HCEC 1CT (cell line): ENCODE measurements at regions not wholly inside any gene's neighbourhood (a gene's known extent, or its start where the extent isn't known, plus 50 kb on each side); places are given as distances from the start of the nearest gene placed in this dataset.

Source experiments
- DNase-seq: peaks from one replicate; pipeline ENCODE4 v3.0.0-alpha.2; 2017

DNA sequence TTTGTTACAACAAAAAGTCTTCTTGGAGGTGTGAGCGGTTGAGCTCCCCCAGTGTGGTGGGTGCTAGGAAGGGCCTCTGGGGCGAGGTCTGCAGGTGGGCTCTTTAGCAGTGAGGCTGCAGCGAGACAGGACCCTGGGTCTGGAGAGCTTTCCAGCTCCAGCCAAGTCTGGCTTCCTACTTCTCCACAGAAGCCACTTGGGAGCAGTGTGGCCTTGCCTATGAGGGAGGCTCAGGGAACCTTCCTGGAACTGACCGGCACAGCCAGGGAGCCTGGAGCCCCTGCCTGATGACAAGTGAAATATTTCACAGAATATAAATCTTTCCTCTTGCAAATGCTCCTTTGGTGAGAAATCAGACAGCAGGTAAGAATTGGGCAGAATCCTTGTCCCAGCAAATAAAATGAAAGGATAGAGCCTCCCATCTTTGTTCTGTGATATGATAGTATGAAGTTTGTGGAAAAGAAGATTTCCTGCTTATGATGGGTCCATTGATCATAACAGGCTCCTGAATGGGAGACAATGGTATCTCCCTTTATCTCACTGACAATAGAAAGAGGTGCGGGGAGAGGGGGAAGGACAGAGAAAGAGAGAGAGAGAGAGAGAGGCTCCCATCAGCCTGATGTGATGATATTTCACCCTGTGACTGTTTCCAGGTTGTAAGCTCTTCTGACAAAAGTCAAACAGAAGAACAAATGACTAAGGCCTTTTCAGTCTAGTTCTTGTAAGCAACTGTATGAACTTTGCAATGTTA lies 289.8 kb upstream of the SPRED2 start:
- DNase-seq, result no peak

- DNase-seq, result no peak
Measured at GRCh38 chr2:65716698-65717097, 284.3 kb upstream of the SPRED2 start.

DNA sequence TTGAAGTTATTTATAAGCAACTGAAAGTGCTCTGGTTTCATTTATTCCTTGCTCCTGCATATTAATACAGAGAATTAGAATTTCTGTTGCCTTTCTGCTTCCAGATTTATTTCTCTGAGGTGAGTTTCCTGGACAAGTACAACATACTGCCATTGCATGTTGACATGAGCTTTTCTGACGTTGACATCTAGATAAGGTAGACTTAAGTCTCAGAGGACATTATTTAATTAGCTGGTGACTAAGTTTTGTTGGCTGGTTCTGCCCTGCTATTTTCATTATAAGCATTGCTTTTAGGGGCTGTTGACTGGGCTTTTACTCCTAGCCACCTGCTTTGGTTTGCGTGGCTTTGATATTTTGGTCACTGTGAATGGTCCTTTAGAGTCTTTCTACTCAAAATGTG lies 282.9 kb upstream of the SPRED2 start:
- DNase-seq, result no peak

DNA sequence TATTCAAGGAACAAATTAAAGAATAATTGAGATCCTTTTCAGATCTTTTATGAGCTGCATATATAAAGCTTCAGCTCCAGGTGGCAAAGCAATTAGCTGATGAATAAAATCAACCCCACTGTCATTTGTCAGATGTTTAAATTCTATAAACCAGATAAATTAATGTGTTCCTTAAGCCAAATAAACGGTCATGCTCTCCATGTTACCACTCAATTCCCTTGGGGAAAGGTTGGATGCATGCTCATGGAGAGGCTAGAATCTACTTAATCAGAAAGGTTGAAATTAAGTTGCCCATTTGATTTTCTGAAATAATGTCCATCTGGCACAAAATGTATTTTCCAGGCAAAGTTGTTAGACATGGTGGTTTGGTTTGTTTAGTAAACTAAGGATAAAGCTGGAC lies 282.5 kb upstream of the SPRED2 start:
- no peak for DNase-seq

GRCh38 chr2:65711863-65712262 lies 279.5 kb upstream of the SPRED2 start:
- no peak for DNase-seq

GRCh38 chr2:65710779-65711295 lies 278.4 kb upstream of the SPRED2 start:
- DNase-seq, result peak; percentile 29

GRCh38 chr2:65710356-65710755 lies 278.0 kb upstream of the SPRED2 start:
- DNase-seq, result no peak

- peak; percentile 6 for DNase-seq
Measured at GRCh38 chr2:65708086-65708485, 275.7 kb upstream of the SPRED2 start.

DNA sequence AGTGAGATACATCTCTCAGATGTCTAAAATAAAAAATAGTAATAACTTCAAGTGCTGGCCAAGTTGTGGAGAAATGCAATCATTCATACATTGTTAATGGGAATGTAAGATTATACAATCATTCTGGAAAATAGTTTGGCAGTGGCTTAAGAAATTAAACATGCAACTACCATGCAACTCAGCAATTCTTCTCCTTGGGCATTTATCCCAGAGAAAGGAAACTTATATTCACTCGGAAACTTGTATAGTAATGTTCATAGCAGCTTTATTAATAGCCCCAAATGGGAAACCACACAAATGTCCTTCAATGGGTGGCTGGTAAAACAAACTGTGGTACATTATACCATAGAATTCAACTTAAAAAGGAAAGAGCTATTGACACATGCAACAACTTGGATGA lies 274.0 kb upstream of the SPRED2 start:
- no peak for DNase-seq

- no peak for DNase-seq
Measured at GRCh38 chr2:65701191-65701590, 268.8 kb upstream of the SPRED2 start.

- no peak for DNase-seq
Measured at GRCh38 chr2:65700720-65701119, 268.3 kb upstream of the SPRED2 start.

DNA sequence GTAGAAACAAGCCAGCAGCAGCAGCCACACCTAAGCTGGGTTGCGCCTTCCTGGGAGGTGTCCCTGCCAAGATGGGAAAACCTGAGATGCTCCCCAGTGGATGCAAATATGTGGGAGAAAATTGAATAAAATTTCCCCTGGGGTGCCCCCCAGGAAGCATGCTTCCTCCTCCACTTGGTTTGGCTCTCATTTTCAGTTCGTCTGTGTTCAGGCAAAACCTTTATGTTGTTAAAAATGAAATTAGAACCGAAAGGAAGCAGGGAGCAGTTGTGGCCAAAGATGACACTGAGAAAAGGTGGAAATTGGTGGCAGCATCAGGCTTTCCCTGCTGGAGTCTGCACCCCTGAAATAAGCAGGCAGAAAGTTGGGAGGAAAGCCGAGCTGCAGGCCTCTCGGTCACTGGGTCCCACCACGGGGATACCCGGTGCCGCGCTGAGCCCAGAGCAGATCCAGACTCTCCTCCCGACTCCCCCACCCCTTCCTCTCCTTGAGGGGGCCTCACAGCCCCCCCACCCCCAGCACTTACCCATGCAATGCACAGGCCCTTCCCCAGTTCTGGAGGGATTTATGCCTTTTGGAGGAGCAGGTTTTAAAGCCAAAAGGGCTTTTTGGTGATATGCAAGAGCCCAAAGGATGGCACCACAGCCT lies 267.7 kb upstream of the SPRED2 start:
- DNase-seq, result no peak

DNA sequence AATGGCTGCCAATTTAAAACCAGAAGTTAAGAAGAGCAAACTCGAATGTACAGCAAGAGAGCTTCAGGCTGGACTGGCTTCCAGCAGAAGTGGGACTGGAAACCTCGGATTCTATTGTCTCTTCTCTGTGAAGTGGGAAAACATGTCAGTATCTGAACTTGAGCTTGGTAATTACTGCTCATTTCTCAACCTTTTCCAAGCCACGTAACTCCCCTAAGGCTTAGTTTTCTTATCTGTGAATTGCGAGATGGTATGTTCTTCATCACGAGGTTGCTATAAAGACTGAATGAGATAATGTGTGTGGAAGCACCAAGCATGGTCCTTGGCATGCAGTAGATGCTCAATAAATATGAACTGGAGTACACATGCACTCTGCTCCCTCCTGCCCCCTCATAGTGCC lies 259.4 kb upstream of the SPRED2 start:
- no peak for DNase-seq

GRCh38 chr2:65688141-65688886 lies 255.9 kb upstream of the SPRED2 start:
- no peak for DNase-seq

DNA sequence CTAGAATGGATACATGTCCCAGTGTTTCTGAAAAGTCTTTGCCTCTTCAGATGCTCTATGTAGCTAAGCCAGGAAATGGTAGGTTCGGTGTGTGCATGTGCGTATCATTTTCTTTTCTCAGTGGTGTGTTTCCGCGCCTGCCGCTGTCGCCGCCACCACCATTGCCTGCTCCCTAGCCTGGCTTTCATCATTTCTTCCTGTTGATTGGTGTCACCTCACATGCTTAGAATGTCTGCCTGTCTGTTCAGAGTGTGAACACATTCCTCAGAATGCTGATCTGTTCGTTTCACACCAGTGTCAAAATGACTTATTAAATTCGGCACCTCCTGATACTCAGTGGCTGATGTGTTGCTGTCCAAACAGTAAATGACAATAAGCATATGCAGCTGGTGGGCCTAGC lies 255.2 kb upstream of the SPRED2 start:
- no peak for DNase-seq

DNA sequence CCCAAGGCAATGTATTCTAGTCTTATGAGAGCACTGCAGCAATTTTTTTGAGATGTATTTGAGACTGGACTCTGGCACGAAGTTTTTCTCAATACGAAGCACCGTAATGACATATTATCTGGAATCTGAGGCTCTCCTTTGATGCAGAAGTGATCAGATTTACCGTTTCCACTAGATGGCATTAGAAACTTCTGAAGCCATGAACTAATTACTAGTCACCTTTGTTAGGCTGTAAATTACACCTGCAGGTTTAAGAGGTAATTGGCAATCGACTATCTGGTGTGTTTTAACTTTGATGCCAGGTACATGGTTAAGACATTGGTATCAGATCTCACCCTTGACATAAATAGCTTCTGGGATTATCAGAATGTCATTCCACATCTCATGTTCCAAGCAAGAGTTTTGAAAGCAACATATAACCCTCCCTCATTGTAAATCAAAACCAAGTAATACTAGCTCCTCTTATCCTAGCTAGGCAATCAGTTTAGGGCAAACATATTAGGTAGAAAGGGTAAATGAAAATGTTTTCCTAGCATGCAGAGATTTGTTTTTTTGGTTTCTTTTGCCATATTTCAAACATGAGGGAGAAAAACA lies 254.6 kb upstream of the SPRED2 start:
- DNase-seq, result no peak

- DNase-seq, result no peak
Measured at GRCh38 chr2:65681503-65681902, 249.1 kb upstream of the SPRED2 start.

GRCh38 chr2:65678779-65679391 lies 246.5 kb upstream of the SPRED2 start:
- no peak for DNase-seq

DNA sequence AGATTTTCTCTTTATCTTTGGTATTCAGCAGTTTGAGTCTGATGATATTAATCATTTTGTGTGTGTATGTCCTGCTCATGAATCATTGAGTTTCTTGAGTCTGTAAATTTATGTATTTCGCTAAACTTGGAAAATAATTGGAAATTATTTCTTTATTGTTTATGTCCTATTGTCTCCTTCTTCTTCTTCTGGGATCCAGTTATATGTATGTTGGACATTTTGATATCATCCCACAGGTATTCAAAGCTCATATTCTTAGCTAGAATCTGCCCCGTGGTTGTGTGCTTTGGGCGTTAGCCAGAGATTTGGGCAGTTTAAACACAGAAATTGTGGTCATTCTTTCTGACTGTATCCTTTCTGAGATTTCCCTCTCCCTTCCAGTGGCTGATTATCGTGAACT lies 243.0 kb upstream of the SPRED2 start:
- DNase-seq, result no peak

GRCh38 chr2:65671670-65672242 lies 239.4 kb upstream of the SPRED2 start:
- no peak for DNase-seq

GRCh38 chr2:65669574-65669973 lies 237.2 kb upstream of the SPRED2 start:
- DNase-seq, result no peak

DNA sequence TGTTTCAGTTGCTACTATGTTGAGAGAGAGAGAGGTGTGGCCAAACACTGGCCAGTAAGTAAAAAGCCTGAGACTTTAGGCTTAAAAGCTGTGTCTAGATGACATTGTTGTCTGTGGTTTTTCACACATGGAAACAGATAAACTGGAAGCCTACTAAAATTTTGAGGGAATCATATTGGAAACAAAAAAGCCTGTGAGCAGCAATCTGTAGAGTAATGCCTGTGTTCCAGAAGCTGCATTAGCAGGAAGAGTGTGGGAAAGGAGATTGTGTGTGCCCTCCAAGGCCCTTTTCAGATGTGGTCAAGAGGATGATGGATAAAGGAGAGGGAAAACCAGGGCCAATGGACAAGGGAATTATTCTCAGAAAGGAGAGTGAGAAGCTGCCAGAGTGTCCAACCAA lies 236.3 kb upstream of the SPRED2 start:
- no peak for DNase-seq
